ENCODE measurements at regions not wholly inside any gene's neighbourhood (a gene's known extent, or its start where the extent isn't known, plus 50 kb on each side); places are given as distances from the start of the nearest gene placed in this dataset.

DNA sequence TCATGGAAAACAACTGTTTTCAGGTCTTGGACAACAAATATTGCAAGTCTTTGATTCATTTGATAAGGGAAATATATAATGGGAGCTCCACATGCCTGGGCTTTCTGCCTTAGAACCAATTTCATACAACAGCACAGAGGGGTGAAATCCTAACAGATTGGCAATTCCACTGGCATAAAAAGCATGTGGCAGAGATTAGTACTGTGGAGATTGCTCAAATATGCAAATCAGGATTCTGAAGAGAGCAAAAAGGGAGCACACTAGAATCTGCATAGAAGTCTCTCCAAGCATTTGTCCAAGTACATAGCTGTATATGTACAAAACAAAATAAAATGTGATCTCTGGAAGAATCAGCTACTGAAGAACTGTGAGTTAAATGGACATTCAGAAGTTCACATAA, 312.9 kb upstream of the SLITRK5 start:
- TF ChIP-seq POLR2A (IDR thresholded peaks at IDR 0.05), result no peak
- TF ChIP-seq, protein P1, sequence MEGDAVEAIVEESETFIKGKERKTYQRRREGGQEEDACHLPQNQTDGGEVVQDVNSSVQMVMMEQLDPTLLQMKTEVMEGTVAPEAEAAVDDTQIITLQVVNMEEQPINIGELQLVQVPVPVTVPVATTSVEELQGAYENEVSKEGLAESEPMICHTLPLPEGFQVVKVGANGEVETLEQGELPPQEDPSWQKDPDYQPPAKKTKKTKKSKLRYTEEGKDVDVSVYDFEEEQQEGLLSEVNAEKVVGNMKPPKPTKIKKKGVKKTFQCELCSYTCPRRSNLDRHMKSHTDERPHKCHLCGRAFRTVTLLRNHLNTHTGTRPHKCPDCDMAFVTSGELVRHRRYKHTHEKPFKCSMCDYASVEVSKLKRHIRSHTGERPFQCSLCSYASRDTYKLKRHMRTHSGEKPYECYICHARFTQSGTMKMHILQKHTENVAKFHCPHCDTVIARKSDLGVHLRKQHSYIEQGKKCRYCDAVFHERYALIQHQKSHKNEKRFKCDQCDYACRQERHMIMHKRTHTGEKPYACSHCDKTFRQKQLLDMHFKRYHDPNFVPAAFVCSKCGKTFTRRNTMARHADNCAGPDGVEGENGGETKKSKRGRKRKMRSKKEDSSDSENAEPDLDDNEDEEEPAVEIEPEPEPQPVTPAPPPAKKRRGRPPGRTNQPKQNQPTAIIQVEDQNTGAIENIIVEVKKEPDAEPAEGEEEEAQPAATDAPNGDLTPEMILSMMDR (IDR thresholded peaks at IDR 0.05), result no peak
- no peak for TF ChIP-seq POLR2AphosphoS5 (IDR thresholded peaks at IDR 0.05)

Measured in sigmoid colon (tissue), 4 donors.